ENCODE measurements at regions not wholly inside any gene's neighbourhood (a gene's known extent, or its start where the extent isn't known, plus 50 kb on each side); places are given as distances from the start of the nearest gene placed in this dataset.

- TF ChIP-seq POLR2AphosphoS5 (IDR thresholded peaks at IDR 0.05; ENCODE audit: low read depth) (no peak), ZNF462 (CRISPR knock-in tag; IDR thresholded peaks at IDR 0.05) (no peak), JUNB (IDR thresholded peaks at IDR 0.05; ENCODE audit: unreplicated experiment) (no peak), ETS1 (IDR thresholded peaks at IDR 0.05) (no peak)
These were observed 337.9 kb downstream of the CD83 start (continued) for GRCh38 chr6:14455427-14455826.

DNA sequence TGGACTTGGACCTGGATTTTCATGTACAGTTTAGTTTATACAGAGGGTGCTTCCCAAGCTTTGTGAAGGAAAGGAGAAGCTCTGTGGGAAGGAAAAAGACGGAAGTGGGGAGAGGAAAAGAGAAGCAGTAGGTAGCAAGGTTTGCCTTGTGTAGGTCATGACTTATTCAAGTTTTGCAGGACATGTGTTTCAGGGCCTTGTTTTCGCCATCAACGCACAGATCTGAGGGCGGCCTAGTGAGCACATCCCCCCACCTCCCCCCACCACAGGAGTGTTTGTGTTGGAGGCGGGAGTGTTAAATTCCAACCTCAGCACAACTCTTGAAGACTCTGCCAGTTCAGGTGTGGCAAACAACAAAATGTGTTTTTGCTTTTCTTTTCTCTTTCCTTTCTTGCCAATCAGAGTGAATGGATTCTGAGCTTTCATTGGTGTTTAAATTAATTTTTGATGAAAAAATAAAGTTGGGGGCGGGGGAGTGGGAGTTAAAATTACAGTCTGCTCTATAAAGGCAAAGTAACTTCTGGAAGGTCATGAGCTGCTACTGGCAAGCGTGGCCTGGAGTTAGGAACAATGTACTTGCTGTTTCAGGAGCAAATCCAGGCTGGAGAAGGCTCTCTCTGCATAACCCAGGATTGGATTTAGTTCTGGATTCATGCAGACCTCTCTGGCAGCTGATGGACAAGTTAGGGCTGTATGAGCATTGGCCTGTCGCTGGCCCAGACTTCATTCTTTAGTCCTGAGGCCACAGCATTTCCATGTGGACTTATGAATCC is 338.5 kb downstream of the CD83 start:
- no peaks in the 10 kb centered on the region for H3K36me3 Mint-ChIP-seq (ENCODE audit: low read depth)
- no peak overlapping the region for H3K27ac Mint-ChIP-seq
- H3K4me2 ChIP-seq, result no peak overlapping the region
- no peaks in the 10 kb centered on the region for H3K36me3 ChIP-seq (ENCODE audit: insufficient read depth)
- H2AFZ ChIP-seq, result no peak overlapping the region
- H3K4me3 Mint-ChIP-seq, result no peak overlapping the region
- no peaks in the 10 kb centered on the region for H3K9me3 Mint-ChIP-seq
- H3K4me3 ChIP-seq, result no peak overlapping the region
- H3F3A ChIP-seq (replicated peaks; ENCODE audit: low read depth), result no peaks in the 10 kb centered on the region
- ATAC-seq (no peak), DNase-seq (ENCODE audit: low spot score) (no peak)
- peaks cover 14% of the 10 kb centered on the region; the same call in 1 of the 2 replicates for H3K9me2 ChIP-seq (ENCODE audit: insufficient read depth)
- no peak overlapping the region for H3K27ac ChIP-seq (ENCODE audit: low read depth)
- H3K4me1 ChIP-seq (ENCODE audit: insufficient read depth), result peaks cover 3% of the 10 kb centered on the region; the same call in 1 of the 2 replicates
- no peaks in the 10 kb centered on the region for H3K79me2 ChIP-seq (replicated peaks; ENCODE audit: insufficient read depth)
- H3K27me3 Mint-ChIP-seq (ENCODE audit: insufficient read depth, low read depth, poor library complexity), result peaks cover 2% of the 10 kb centered on the region
- no peaks in the 10 kb centered on the region for H4K20me1 ChIP-seq (replicated peaks; ENCODE audit: insufficient read depth)
- no peaks in the 10 kb centered on the region for H3K27me3 ChIP-seq (ENCODE audit: insufficient read depth)
- H3K4me1 Mint-ChIP-seq, result peaks cover 6% of the 10 kb centered on the region; the same call in 1 of the 3 replicates
- TF ChIP-seq POLR2AphosphoS5 (IDR thresholded peaks at IDR 0.05; ENCODE audit: low read depth) (no peak), CTCF (conservative IDR thresholded peaks at IDR 0.05; ENCODE audit: low read depth in 2 of 2) (no peak), EZH2phosphoT487 (IDR thresholded peaks at IDR 0.05; ENCODE audit: unreplicated experiment) (no peak), STAT1 (IDR thresholded peaks at IDR 0.05; ENCODE audit: unreplicated experiment) (no peak), ETS1 (IDR thresholded peaks at IDR 0.05) (no peak)
